ENCODE measurements at regions not wholly inside any gene's neighbourhood (a gene's known extent, or its start where the extent isn't known, plus 50 kb on each side); places are given as distances from the start of the nearest gene placed in this dataset.

DNA sequence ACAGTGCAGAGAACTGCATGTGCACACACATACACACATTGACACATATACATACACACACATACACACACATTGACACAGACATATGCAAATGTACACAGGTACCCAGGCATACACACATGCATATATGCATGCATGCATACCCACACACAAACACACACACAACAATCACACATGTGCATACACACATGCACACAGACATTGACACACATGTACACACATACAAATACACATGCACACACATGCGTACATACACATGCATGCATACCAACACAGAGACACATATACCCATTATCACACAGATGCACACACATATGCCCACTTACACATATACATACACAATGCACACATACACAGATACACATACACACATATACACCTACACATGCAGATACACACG is 299.6 kb upstream of the ADCY2 start:
- TF ChIP-seq GATA3 (IDR thresholded peaks at IDR 0.05; ENCODE audit: low read depth, low read length) (no peak), GATA2 (IDR thresholded peaks at IDR 0.05; ENCODE audit: low read depth, low read length) (no peak)
